ENCODE measurements at regions not wholly inside any gene's neighbourhood (a gene's known extent, or its start where the extent isn't known, plus 50 kb on each side); places are given as distances from the start of the nearest gene placed in this dataset.

DNA sequence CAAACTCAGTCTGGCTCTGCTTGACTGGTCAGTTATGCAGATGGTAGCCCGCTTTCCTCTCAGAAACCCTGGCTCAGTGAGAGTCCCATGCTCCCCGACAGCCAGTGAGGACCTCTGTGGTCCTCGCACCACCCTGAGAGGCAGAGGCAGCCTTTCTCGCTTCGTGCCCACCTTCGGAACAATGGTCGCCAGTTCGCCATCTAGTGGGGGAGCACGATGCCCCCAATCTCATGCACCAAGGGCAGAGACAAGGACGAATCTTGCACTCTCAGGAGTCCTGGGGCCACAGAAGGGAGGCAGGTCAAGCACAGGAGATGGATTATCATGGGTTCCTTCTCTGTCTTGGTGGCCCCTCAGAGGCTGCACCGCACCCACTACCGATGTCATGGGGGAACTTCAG lies 75.2 kb downstream of the RHCG start:
- H3K27ac ChIP-seq (ENCODE audit: poor library complexity, severe bottlenecking), result no peak overlapping the region
- no peaks in the 10 kb centered on the region for H3K36me3 ChIP-seq (ENCODE audit: low read depth)
- H3K27me3 ChIP-seq (ENCODE audit: insufficient read depth, poor library complexity, severe bottlenecking), result peaks cover 31% of the 10 kb centered on the region
- DNase-seq (ENCODE audit: low spot score) (no peak), ATAC-seq (ENCODE audit: low read depth) (no peak)
- H3K4me3 ChIP-seq (ENCODE audit: severe bottlenecking), result no peak overlapping the region
- no peaks in the 10 kb centered on the region for H3K4me1 ChIP-seq (ENCODE audit: insufficient read depth, poor library complexity, severe bottlenecking)
- H3K9me3 ChIP-seq (ENCODE audit: severe bottlenecking), result no peaks in the 10 kb centered on the region
- TF ChIP-seq, protein P1, sequence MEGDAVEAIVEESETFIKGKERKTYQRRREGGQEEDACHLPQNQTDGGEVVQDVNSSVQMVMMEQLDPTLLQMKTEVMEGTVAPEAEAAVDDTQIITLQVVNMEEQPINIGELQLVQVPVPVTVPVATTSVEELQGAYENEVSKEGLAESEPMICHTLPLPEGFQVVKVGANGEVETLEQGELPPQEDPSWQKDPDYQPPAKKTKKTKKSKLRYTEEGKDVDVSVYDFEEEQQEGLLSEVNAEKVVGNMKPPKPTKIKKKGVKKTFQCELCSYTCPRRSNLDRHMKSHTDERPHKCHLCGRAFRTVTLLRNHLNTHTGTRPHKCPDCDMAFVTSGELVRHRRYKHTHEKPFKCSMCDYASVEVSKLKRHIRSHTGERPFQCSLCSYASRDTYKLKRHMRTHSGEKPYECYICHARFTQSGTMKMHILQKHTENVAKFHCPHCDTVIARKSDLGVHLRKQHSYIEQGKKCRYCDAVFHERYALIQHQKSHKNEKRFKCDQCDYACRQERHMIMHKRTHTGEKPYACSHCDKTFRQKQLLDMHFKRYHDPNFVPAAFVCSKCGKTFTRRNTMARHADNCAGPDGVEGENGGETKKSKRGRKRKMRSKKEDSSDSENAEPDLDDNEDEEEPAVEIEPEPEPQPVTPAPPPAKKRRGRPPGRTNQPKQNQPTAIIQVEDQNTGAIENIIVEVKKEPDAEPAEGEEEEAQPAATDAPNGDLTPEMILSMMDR (IDR thresholded peaks at IDR 0.05; ENCODE audit: poor library complexity, severe bottlenecking), result peak; percentile 9

DNA sequence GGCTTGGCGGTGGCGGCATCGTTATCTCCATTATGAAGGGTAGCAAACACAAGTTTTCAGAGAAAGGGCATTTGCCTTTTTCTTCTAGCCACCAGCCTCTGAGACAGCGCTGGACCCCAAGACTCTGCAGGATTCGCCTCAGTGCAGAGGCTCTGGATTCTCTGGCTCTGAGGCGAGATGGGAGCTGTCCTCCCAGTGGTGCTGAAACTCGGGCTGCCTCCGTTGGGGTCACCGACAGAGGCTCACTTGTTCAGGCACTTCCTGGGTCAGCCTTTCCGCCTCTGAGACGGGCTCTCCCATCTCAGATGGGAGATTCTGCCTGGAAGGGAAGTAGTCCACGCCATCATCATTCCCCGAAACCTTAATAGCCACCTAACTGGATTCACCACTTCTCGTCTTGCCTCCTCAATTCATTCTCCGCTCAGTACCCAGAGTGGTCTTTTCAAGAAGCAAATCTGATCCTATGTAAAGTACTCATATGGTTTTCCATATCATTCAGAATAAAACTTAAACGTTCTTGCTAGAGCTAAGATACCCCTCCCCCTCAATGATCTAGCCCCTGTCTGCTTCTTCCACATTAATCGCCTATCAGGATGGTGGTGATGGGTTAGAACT lies 76.9 kb downstream of the RHCG start:
- ATAC-seq (ENCODE audit: low read depth) (peak; percentile 68), DNase-seq (ENCODE audit: low spot score) (no peak)
- no peak overlapping the region for H3K4me3 ChIP-seq (ENCODE audit: severe bottlenecking)
- TF ChIP-seq, protein P1 (IDR thresholded peaks at IDR 0.05; ENCODE audit: poor library complexity, severe bottlenecking), result no peak
- no peak overlapping the region for H3K27ac ChIP-seq (ENCODE audit: poor library complexity, severe bottlenecking)
- no peaks in the 10 kb centered on the region for H3K4me1 ChIP-seq (ENCODE audit: insufficient read depth, poor library complexity, severe bottlenecking)
- H3K9me3 ChIP-seq (ENCODE audit: severe bottlenecking), result no peaks in the 10 kb centered on the region
- H3K36me3 ChIP-seq (ENCODE audit: low read depth), result no peaks in the 10 kb centered on the region
- H3K27me3 ChIP-seq (ENCODE audit: insufficient read depth, poor library complexity, severe bottlenecking), result peaks cover 35% of the 10 kb centered on the region

DNA sequence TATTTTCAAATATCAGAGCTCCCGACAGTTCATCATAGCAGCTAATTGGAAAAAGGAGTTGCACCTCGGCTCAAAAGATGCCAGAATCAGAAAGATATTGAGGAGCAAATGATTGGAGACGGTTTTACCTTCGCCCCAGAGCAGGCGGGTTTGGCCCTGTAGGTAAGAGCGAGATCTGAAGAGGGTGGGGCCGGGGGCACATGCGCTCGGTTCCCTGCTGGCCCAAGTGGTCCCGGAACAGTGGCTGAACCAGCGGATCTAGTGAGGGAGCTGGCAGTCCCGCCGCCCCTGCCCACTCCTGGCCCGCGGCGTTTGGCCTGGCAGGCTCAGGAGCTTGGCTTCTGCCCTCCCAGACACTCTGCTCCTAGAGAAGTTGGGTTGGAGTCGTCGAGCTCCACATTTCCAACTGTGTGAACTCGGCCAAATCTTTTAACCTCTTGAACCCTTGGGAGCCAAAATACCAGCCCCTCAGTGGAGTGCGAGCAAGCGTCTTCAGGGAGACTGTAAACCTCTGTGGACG lies 79.1 kb downstream of the RHCG start:
- no peaks in the 10 kb centered on the region for H3K9me3 ChIP-seq (ENCODE audit: severe bottlenecking)
- H3K4me1 ChIP-seq (ENCODE audit: insufficient read depth, poor library complexity, severe bottlenecking), result peaks cover 7% of the 10 kb centered on the region
- ATAC-seq (ENCODE audit: low read depth), result no peak
- no peak overlapping the region for H3K4me3 ChIP-seq (ENCODE audit: severe bottlenecking)
- H3K36me3 ChIP-seq (ENCODE audit: low read depth), result no peaks in the 10 kb centered on the region
- TF ChIP-seq, protein P1 (IDR thresholded peaks at IDR 0.05; ENCODE audit: poor library complexity, severe bottlenecking), result no peak
- H3K27ac ChIP-seq (ENCODE audit: poor library complexity, severe bottlenecking), result no peak overlapping the region
- H3K27me3 ChIP-seq (ENCODE audit: insufficient read depth, poor library complexity, severe bottlenecking), result peaks cover 38% of the 10 kb centered on the region
- DNase-seq (ENCODE audit: low spot score), result no peak

DNA sequence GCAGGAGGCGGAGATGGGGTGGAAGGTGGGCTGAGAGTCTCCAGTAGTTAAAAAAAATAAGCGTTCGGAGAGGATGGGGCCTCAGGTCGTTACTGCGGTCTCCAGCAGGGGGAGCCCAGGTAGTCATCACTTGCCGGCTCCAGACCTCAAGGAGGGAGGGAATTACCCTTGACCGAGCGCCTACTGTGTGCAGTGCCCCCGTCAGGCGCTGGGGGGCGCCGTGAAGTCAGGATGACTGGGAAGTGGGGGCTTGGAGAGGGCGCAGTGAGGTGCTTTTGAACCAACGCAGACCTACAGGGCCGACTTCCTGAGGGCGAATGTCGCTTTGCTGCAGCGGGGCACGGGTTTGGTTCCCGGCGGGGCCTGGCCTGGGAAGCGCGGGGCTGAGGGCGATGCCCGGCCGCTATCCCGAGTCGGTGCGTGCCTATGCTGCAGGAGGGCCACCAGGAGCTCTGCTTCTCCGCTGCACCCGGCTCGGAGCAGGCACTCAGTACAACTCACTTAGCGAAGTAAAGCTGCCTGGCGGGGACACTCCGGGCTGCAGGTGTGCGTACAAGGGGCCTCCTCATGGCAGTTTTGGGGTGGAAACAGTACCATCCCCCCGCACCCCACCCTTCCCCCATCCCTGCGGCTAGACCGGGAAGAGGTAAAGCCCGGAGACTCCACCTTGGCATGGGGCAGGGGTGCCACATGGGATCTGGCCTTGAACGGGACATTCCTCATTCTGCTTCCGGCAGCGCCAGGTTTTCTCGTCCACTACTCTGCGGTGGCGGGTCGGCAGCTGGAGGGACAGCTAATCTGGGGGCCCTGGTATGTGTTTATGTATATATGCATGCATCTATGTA lies 79.8 kb downstream of the RHCG start:
- H3K27ac ChIP-seq (ENCODE audit: poor library complexity, severe bottlenecking), result no peak overlapping the region
- TF ChIP-seq, protein P1 (IDR thresholded peaks at IDR 0.05; ENCODE audit: poor library complexity, severe bottlenecking), result peak; percentile 98
- ATAC-seq (ENCODE audit: low read depth), result peak; percentile 69

More for the DNA sequence above, 79.8 kb downstream of the RHCG start:
- Histone ChIP-seq H3K4me3 (ENCODE audit: severe bottlenecking) (no peak overlapping the region), H3K27me3 (ENCODE audit: insufficient read depth, poor library complexity, severe bottlenecking) (peaks cover 45% of the 10 kb centered on the region), H3K36me3 (ENCODE audit: low read depth) (no peaks in the 10 kb centered on the region), H3K4me1 (ENCODE audit: insufficient read depth, poor library complexity, severe bottlenecking) (peaks cover 7% of the 10 kb centered on the region), H3K9me3 (ENCODE audit: severe bottlenecking) (no peaks in the 10 kb centered on the region)
- DNase-seq (ENCODE audit: low spot score), result no peak

Measured in RWPE2 (cell line).